Activated CD4-positive, alpha-beta T cell treated with anti-CD3 and anti-CD28 coated beads for 36 hours (primary cell): ENCODE measurements at regions not wholly inside any gene's neighbourhood (a gene's known extent, or its start where the extent isn't known, plus 50 kb on each side); places are given as distances from the start of the nearest gene placed in this dataset.
A peak's percentile ranks its signal among the peaks of the same experiment; 100 is the strongest.
"Not testable (repeated sequence)": the region's sequence is repeated elsewhere in the genome, so short reads cannot be mapped to it uniquely, and the experiment has no call there.

Experiments
- ATAC-seq: fragments of 200-7000 bp; cut with Tn5 transposase; one replicate; pipeline ENCODE4 v1.10.0; 2021; ENCODE audit warnings: mild to moderate bottlenecking, moderate library complexity
- CTCF ChIA-PET: fragments of 350-600 bp; sonication (Branson Sonifier 250); formaldehyde crosslinking; loops from one replicate; lab custom pipeline; 2021; ENCODE audit warnings: antibody characterized with exemption; lab: Charles Lee
- POLR2A ChIA-PET: fragments of 350-600 bp; sonication (Branson Sonifier 250); formaldehyde crosslinking; loops from one replicate; lab custom pipeline; 2021; ENCODE audit warnings: antibody characterized with exemption, inconsistent platforms; lab: Charles Lee
- DNase-seq: peaks from one replicate; pipeline ENCODE4 v3.0.0-alpha.2; 2020
- H3K27ac Mint-ChIP-seq: one replicate; pipeline ENCODE4 v1.8.0; 2021; ENCODE audit warnings: mixed read lengths
- H3K27me3 Mint-ChIP-seq: one replicate; pipeline ENCODE4 v1.8.0; 2021; ENCODE audit warnings: mixed read lengths
- H3K36me3 Mint-ChIP-seq: one replicate; pipeline ENCODE4 v1.8.0; 2021; ENCODE audit warnings: low read depth, mixed read lengths
- H3K4me1 Mint-ChIP-seq: one replicate; pipeline ENCODE4 v1.8.0; 2021; ENCODE audit warnings: mixed read lengths
- H3K4me3 Mint-ChIP-seq: one replicate; pipeline ENCODE4 v1.8.0; 2021; ENCODE audit warnings: mild to moderate bottlenecking, moderate library complexity, mixed read lengths
- H3K9me3 Mint-ChIP-seq: one replicate; pipeline ENCODE4 v1.8.0; 2021; ENCODE audit warnings: low read depth, mixed read lengths
- intact Hi-C, 2 experiments: fragments of 100-400 bp; cut with DNase I in 1 of 2; cut with micrococcal nuclease in 1 of 2; formaldehyde crosslinking; loops; one replicate each; pipeline versions ENCODE4 v1.14.2 to v1.15.1; 2022 to 2024; cut with DNase I, micrococcal nuclease

DNA sequence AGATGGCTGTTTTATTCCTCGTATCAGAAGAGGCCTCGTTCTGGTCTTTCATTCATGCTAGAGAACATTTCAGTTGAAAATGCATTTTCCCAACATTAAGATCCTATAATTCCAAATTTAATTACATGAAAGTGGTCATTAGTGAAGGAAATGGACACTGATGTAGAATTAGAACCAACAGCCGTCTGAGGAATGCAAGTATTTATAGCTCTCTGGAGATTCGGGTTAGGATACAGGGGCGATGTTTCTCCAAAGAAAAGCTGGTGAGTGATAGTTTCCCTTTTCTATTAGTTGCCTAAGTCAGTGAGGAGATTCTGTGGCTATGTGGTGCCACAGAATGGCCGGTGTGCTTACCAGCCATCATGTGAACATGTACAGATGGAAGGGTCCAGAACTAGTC is 109.0 kb upstream of the IL12A start:
- no peak for ATAC-seq
- Mint-ChIP-seq H3K9me3 (no peaks in the 10 kb centered on the region), H3K4me3 (no peak overlapping the region), H3K27ac (no peak overlapping the region), H3K4me1 (no peaks in the 10 kb centered on the region), H3K27me3 (peaks cover 3% of the 10 kb centered on the region), H3K36me3 (no peaks in the 10 kb centered on the region)
- POLR2A ChIA-PET: no interaction called here
- intact Hi-C loops: no loop called here
- CTCF ChIA-PET: no interaction called here
- DNase-seq: no peak

- ChIA-PET CTCF (no interaction called here), POLR2A (no interaction called here)
- no peak for ATAC-seq
- DNase-seq: no peak
- Mint-ChIP-seq H3K36me3 (no peaks in the 10 kb centered on the region), H3K27me3 (peaks cover 3% of the 10 kb centered on the region), H3K4me3 (no peak overlapping the region), H3K9me3 (no peaks in the 10 kb centered on the region), H3K27ac (no peak overlapping the region), H3K4me1 (no peaks in the 10 kb centered on the region)
- intact Hi-C loops: loop anchor here in 1 of 2 experiments (5.0 kb wide), 1 partner anchor 461 kb away; no protein-coding TSS in a partner anchor
Measured at GRCh38 chr3:159881208-159881607, 107.4 kb upstream of the IL12A start.

- ATAC-seq (no peak), DNase-seq (no peak)
- Mint-ChIP-seq H3K27ac (no peak overlapping the region), H3K36me3 (no peaks in the 10 kb centered on the region), H3K9me3 (no peaks in the 10 kb centered on the region), H3K4me3 (no peak overlapping the region), H3K4me1 (no peaks in the 10 kb centered on the region), H3K27me3 (peaks cover 3% of the 10 kb centered on the region)
- ChIA-PET POLR2A (no interaction called here), CTCF (interaction anchor here (7.5 kb wide), 1 partner anchor 124 kb away, joined by 114 read pairs; no protein-coding TSS in a partner anchor)
- intact Hi-C loops: loop anchor here in 1 of 2 experiments (5.0 kb wide), 1 partner anchor 460 kb away; no protein-coding TSS in a partner anchor
Measured at GRCh38 chr3:159881828-159882309, 106.8 kb upstream of the IL12A start.

DNA sequence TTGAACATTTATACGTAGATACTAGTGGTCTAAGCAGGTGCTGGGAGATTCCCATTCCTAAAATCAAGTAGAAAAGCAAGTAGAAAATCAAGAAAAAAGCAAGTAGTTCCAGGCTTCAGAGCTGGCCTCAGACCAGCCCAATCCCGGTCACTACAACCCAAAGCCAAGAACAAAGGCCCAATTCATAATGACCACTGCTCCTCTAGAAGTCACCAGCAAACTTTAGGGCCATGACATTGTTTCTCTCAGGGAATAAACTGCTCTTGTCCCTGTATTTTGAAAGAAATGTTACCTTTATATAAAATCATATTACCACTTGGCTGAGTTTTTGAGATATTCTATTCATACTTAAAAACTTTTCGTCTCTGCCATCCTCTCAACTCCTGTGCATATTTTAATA is 106.3 kb upstream of the IL12A start:
- intact Hi-C loops: loop anchor here in 1 of 2 experiments (5.0 kb wide), 1 partner anchor 460 kb away; no protein-coding TSS in a partner anchor
- no peak for DNase-seq
- CTCF ChIA-PET: interaction anchor here (0.6 to 7.5 kb wide), 2 partner anchors 123 to 283 kb away, joined by 3 to 114 read pairs; no protein-coding TSS in a partner anchor
- no peaks in the 10 kb centered on the region for H3K36me3 Mint-ChIP-seq
- no peak for ATAC-seq
- POLR2A ChIA-PET: no interaction called here
- no peak overlapping the region for H3K4me3 Mint-ChIP-seq
- H3K9me3 Mint-ChIP-seq: no peaks in the 10 kb centered on the region
- H3K4me1 Mint-ChIP-seq: no peaks in the 10 kb centered on the region
- peaks cover 3% of the 10 kb centered on the region for H3K27me3 Mint-ChIP-seq
- no peak overlapping the region for H3K27ac Mint-ChIP-seq

DNA sequence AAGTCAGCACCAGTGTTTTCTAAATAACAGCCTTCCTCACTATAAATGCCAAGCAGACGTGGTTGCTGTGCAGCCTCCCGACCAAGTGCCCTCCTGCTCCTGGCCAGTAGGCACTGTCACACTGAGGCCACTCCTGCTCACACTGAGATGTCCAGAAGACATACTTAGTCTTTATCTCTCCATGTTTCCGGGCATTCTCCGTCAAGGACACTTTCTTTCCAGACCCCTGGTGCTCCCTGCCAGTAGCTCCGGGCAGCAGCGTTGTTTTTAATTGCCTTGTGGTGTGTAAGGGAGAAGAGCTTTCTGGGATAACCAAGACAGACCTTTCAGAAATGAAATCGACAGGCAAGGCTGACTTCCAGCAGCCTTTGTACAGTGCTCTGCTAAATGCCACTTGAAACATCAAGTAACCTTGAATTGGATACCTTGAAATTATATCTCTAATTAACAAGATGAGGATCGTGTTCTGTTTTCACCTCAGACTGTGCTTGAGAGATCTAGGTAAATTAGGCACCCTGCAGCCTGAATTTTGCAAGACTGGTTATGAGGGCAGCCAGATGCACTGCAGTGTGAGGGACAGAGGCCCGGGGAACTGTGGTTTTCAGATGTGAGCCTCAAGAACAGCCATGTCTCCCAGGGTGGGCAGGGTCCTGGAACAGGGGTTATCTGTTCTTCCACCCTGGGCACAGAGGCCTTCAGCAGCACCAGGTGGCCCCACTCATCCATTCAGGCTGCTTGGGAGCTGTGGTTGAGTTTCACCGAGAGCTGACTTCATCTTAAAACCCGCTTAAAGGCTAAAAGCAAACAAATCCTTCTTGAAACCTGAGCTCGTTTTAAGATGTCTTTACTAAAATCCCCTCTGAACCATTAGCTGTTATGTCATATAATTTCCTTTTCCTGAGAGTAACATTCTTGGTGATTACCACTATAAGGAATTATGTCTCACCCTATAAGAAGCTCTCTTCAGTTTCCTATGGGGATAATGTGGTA is 105.5 kb upstream of the IL12A start:
- H3K4me3 Mint-ChIP-seq: no peak overlapping the region
- no peak for DNase-seq
- intact Hi-C loops: loop anchor here in 1 of 2 experiments (5.0 kb wide), 1 partner anchor 459 kb away; no protein-coding TSS in a partner anchor
- CTCF ChIA-PET: interaction anchor here (0.6 to 7.5 kb wide), 7 partner anchors 9 to 1038 kb away, joined by 3 to 114 read pairs (median 4); no protein-coding TSS in a partner anchor
- no peak for ATAC-seq
- H3K9me3 Mint-ChIP-seq: no peaks in the 10 kb centered on the region
- H3K4me1 Mint-ChIP-seq: no peaks in the 10 kb centered on the region
- H3K36me3 Mint-ChIP-seq: no peaks in the 10 kb centered on the region
- H3K27me3 Mint-ChIP-seq: no peaks in the 10 kb centered on the region
- POLR2A ChIA-PET: interaction anchor here (0.7 kb wide), 2 partner anchors 59 to 129 kb away, joined by 3 to 4 read pairs; no protein-coding TSS in a partner anchor
- H3K27ac Mint-ChIP-seq: no peak overlapping the region

- Mint-ChIP-seq H3K4me1 (no peaks in the 10 kb centered on the region), H3K27ac (no peak overlapping the region), H3K4me3 (no peak overlapping the region), H3K36me3 (no peaks in the 10 kb centered on the region), H3K9me3 (no peaks in the 10 kb centered on the region), H3K27me3 (peaks cover 3% of the 10 kb centered on the region)
- DNase-seq (no peak), ATAC-seq (peak; percentile 33)
- ChIA-PET POLR2A (interaction anchor here (0.7 to 0.9 kb wide), 2 partner anchors 25 to 119 kb away, joined by 3 read pairs; no protein-coding TSS in a partner anchor), CTCF (interaction anchor here (0.6 to 7.5 kb wide), 32 partner anchors 9 to 980 kb away, joined by 3 to 114 read pairs (median 4); partner anchors contain the start of gene IL12A)
- intact Hi-C loops: loop anchor here (1.0 to 5.0 kb wide), 6 partner anchors 118 to 602 kb away; no protein-coding TSS in a partner anchor
Measured at GRCh38 chr3:159884661-159885402, 103.8 kb upstream of the IL12A start.

- no peaks in the 10 kb centered on the region for H3K36me3 Mint-ChIP-seq
- intact Hi-C loops: no loop called here
Measured at GRCh38 chr3:159886050-159886449, 102.6 kb upstream of the IL12A start.

GRCh38 chr3:159886530-159886929 is 102.1 kb upstream of the IL12A start:
- DNase-seq, H3K36me3 Mint-ChIP-seq, H3K27ac Mint-ChIP-seq, H3K4me1 Mint-ChIP-seq, H3K27me3 Mint-ChIP-seq, H3K9me3 Mint-ChIP-seq, ATAC-seq, H3K4me3 Mint-ChIP-seq, intact Hi-C loops, POLR2A ChIA-PET: not testable (repeated sequence)
- CTCF ChIA-PET: interaction anchor here (0.6 to 7.5 kb wide), 11 partner anchors 8 to 1122 kb away, joined by 3 to 114 read pairs (median 3); partner anchors contain the start of gene IL12A

More at GRCh38 chr3:159886050-159886449, 102.6 kb upstream of the IL12A start:
- Mint-ChIP-seq H3K4me1 (no peaks in the 10 kb centered on the region), H3K4me3 (no peak overlapping the region), H3K27ac (no peak overlapping the region), H3K27me3 (peaks cover 3% of the 10 kb centered on the region), H3K9me3 (no peaks in the 10 kb centered on the region)
- no peak for DNase-seq
- POLR2A ChIA-PET: no interaction called here
- ATAC-seq: no peak
- CTCF ChIA-PET: interaction anchor here (0.6 to 7.5 kb wide), 11 partner anchors 9 to 620 kb away, joined by 3 to 114 read pairs (median 4); partner anchors contain the start of gene IL12A

DNA sequence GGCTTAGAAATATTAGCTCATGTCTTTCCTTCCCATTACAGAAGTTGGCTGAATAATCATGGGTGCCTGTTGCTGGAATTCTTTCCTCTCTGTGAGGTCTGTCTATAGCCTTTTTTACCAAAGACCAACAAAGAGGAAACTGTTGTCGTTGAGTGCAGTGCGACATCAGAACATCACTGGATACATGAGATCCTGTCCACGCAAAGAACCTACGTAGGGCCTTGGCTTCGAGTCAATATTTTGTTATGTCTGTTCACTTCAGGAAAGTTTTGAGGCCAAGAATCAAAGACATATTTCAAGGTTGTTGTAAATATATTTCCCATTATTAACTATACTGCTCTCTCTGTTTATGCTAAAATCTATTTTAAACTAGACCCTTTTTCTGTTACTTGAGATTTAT is 101.5 kb upstream of the IL12A start:
- H3K27me3 Mint-ChIP-seq: peaks cover 3% of the 10 kb centered on the region
- H3K36me3 Mint-ChIP-seq: no peaks in the 10 kb centered on the region
- ChIA-PET CTCF (interaction anchor here (0.7 to 7.5 kb wide), 7 partner anchors 12 to 1122 kb away, joined by 3 to 114 read pairs (median 3); partner anchors contain the start of gene IL12A), POLR2A (interaction anchor here (0.6 kb wide), 2 partner anchors 257 to 324 kb away, joined by 3 to 4 read pairs; no protein-coding TSS in a partner anchor)
- no peaks in the 10 kb centered on the region for H3K9me3 Mint-ChIP-seq
- ATAC-seq (no peak), DNase-seq (no peak)
- no peaks in the 10 kb centered on the region for H3K4me1 Mint-ChIP-seq
- intact Hi-C loops: no loop called here
- H3K4me3 Mint-ChIP-seq: no peak overlapping the region
- no peak overlapping the region for H3K27ac Mint-ChIP-seq

- Mint-ChIP-seq H3K4me3 (no peak overlapping the region), H3K36me3 (no peaks in the 10 kb centered on the region), H3K4me1 (no peaks in the 10 kb centered on the region), H3K9me3 (no peaks in the 10 kb centered on the region), H3K27me3 (peaks cover 3% of the 10 kb centered on the region), H3K27ac (no peak overlapping the region)
- POLR2A ChIA-PET: no interaction called here
- CTCF ChIA-PET: interaction anchor here (0.6 to 7.5 kb wide), 6 partner anchors 9 to 124 kb away, joined by 3 to 114 read pairs (median 4); no protein-coding TSS in a partner anchor
- intact Hi-C loops: no loop called here
- DNase-seq (no peak), ATAC-seq (no peak)
Measured at GRCh38 chr3:159887911-159888310, 100.7 kb upstream of the IL12A start.
